H9 (cell line): ENCODE measurements at regions not wholly inside any gene's neighbourhood (a gene's known extent, or its start where the extent isn't known, plus 50 kb on each side); places are given as distances from the start of the nearest gene placed in this dataset.
A peak's percentile ranks its signal among the peaks of the same experiment; 100 is the strongest.

ENCODE experiments used
- DNase-seq: peaks from one replicate; pipeline ENCODE4 v3.0.0-alpha.2; 2017
- H2AFZ ChIP-seq: one replicate; pipeline ENCODE4 v1.6.1; 2013; ENCODE audit warnings: mild to moderate bottlenecking, low read length, control low read depth, moderate library complexity
- H2AK5ac ChIP-seq: 2 replicates; pipeline ENCODE4 v1.6.1; 2013; ENCODE audit warnings: low read length, control low read depth, mixed read lengths; ENCODE audit not compliant: insufficient read length
- H2BK120ac ChIP-seq: one replicate; pipeline ENCODE4 v1.6.1; 2013; ENCODE audit warnings: low read depth, mild to moderate bottlenecking, low read length, control low read depth, inconsistent platforms; ENCODE audit not compliant: poor library complexity, severe bottlenecking
- H2BK12ac ChIP-seq: 2 replicates; pipeline ENCODE4 v1.6.1; 2013; ENCODE audit warnings: low read length, control low read depth, mixed read lengths, low read depth; ENCODE audit not compliant: insufficient read length
- H2BK15ac ChIP-seq: 2 replicates; pipeline ENCODE4 v1.6.1; 2013; ENCODE audit warnings: low read depth, low read length, control low read depth
- H2BK20ac ChIP-seq: one replicate; pipeline ENCODE4 v1.6.1; 2013; ENCODE audit warnings: low read depth, mild to moderate bottlenecking, low read length, control low read depth, inconsistent platforms; ENCODE audit not compliant: poor library complexity, severe bottlenecking
- H2BK5ac ChIP-seq: 2 replicates; pipeline ENCODE4 v1.6.1; 2013; ENCODE audit warnings: low read length, control low read depth, mixed read lengths; ENCODE audit not compliant: insufficient read length
- H3K14ac ChIP-seq: 2 replicates; pipeline ENCODE4 v1.6.1; 2013; ENCODE audit warnings: low read length, control low read depth; ENCODE audit not compliant: insufficient read depth
- H3K18ac ChIP-seq: 2 replicates; pipeline ENCODE4 v1.6.1; 2013; ENCODE audit warnings: low read depth, mild to moderate bottlenecking, mixed read lengths, low read length, control low read depth; ENCODE audit not compliant: insufficient read length
- H3K23ac ChIP-seq: 2 replicates; pipeline ENCODE4 v1.6.1; 2013; ENCODE audit warnings: low read length, control low read depth, mixed read lengths, low read depth; ENCODE audit not compliant: insufficient read length
- H3K23me2 ChIP-seq: 2 replicates; pipeline ENCODE4 v1.6.1; 2013; ENCODE audit warnings: low read depth, mild to moderate bottlenecking, mixed read lengths, low read length, control low read depth; ENCODE audit not compliant: insufficient read length, poor library complexity, severe bottlenecking
- H3K27ac ChIP-seq: 2 replicates; pipeline ENCODE4 v1.5.1; 2013; ENCODE audit warnings: low read length, control low read depth, mixed read lengths, low read depth; ENCODE audit not compliant: insufficient read length
- H3K27me3 ChIP-seq: 2 replicates; pipeline ENCODE4 v1.6.1; 2013; ENCODE audit warnings: low read length, control low read depth, inconsistent platforms; ENCODE audit not compliant: insufficient read depth
- H3K4ac ChIP-seq: 2 replicates; pipeline ENCODE4 v1.6.1; 2013; ENCODE audit warnings: low read depth, mild to moderate bottlenecking, control low read depth, inconsistent platforms, low read length, moderate library complexity
- H3K4me1 ChIP-seq: 2 replicates; pipeline ENCODE4 v1.6.1; 2013; ENCODE audit warnings: low read length, control low read depth, inconsistent platforms; ENCODE audit not compliant: insufficient read depth
- H3K4me2 ChIP-seq: 2 replicates; pipeline ENCODE4 v1.6.1; 2013; ENCODE audit warnings: low read length, control low read depth, mixed read lengths; ENCODE audit not compliant: insufficient read length, insufficient read depth
- H3K56ac ChIP-seq: 2 replicates; pipeline ENCODE4 v1.6.1; 2013; ENCODE audit warnings: low read depth, mild to moderate bottlenecking, mixed read lengths, low read length, control low read depth; ENCODE audit not compliant: insufficient read length
- H3K79me1 ChIP-seq: 2 replicates; pipeline ENCODE4 v1.6.1; 2013; ENCODE audit warnings: low read depth, mild to moderate bottlenecking, moderate library complexity, low read length, control low read depth, inconsistent platforms; ENCODE audit not compliant: insufficient read depth, poor library complexity, severe bottlenecking
- H3K79me2 ChIP-seq: 2 replicates; pipeline ENCODE4 v1.6.1; 2013; ENCODE audit warnings: low read length, control low read depth, inconsistent platforms; ENCODE audit not compliant: insufficient read depth
- H3K9ac ChIP-seq: 2 replicates; pipeline ENCODE4 v1.6.1; 2013; ENCODE audit warnings: low read length, control low read depth, mixed read lengths; ENCODE audit not compliant: insufficient read length; ENCODE audit errors: extremely low read depth
- H3K9me3 ChIP-seq: one replicate; pipeline ENCODE4 v1.6.1; 2013; ENCODE audit warnings: low read depth, low read length, inconsistent platforms; ENCODE audit not compliant: control insufficient read depth
- H3T11ph ChIP-seq: one replicate; pipeline ENCODE4 v1.6.1; 2013; ENCODE audit warnings: mild to moderate bottlenecking, low read length, control low read depth, inconsistent platforms
- H4K20me1 ChIP-seq: one replicate; pipeline ENCODE4 v1.6.1; 2013; ENCODE audit not compliant: control insufficient read depth, insufficient read length, insufficient read depth
- H4K5ac ChIP-seq: 2 replicates; pipeline ENCODE4 v1.6.1; 2013; ENCODE audit warnings: low read depth, mild to moderate bottlenecking, mixed read lengths, low read length, control low read depth; ENCODE audit not compliant: insufficient read length
- H4K8ac ChIP-seq: replicated peaks from 2 replicates; pipeline ENCODE4 v1.6.1; 2013; ENCODE audit warnings: low read length, control low read depth, mixed read lengths, low read depth; ENCODE audit not compliant: insufficient read length
- H4K91ac ChIP-seq: 2 replicates; pipeline ENCODE4 v1.6.1; 2013; ENCODE audit warnings: low read depth, mild to moderate bottlenecking, moderate library complexity, mixed read lengths, low read length, control low read depth; ENCODE audit not compliant: insufficient read length
- H3K27ac Mint-ChIP-seq, 3 experiments: 2 replicates in 2 of 3; 3 replicates in 1 of 3; pipeline ENCODE4 v1.8.0; 2020 to 2021; ENCODE audit warnings: mixed read lengths in 3 of 3, mild to moderate bottlenecking in 1 of 3, moderate library complexity in 1 of 3
- H3K27me3 Mint-ChIP-seq: 2 replicates; pipeline ENCODE4 v1.8.0; 2021; ENCODE audit warnings: low read depth, mild to moderate bottlenecking, moderate library complexity, mixed read lengths
- H3K36me3 Mint-ChIP-seq, 3 experiments: 2 replicates in 2 of 3; 3 replicates in 1 of 3; pipeline ENCODE4 v1.8.0; 2020 to 2021; ENCODE audit warnings: low read depth in 3 of 3, mixed read lengths in 3 of 3; ENCODE audit not compliant: insufficient read depth in 1 of 3
- H3K4me1 Mint-ChIP-seq, 2 experiments: 2 replicates each; pipeline ENCODE4 v1.8.0; 2020; ENCODE audit warnings: mixed read lengths in 2 of 2
- H3K4me3 Mint-ChIP-seq, 2 experiments: 2 replicates in 1 of 2; 3 replicates in 1 of 2; pipeline ENCODE4 v1.8.0; 2020 to 2021; ENCODE audit warnings: mild to moderate bottlenecking in 2 of 2, mixed read lengths in 2 of 2, moderate library complexity in 1 of 2
- H3K9me3 Mint-ChIP-seq, 2 experiments: 2 replicates in 1 of 2; 3 replicates in 1 of 2; pipeline ENCODE4 v1.8.0; 2020; ENCODE audit warnings: mild to moderate bottlenecking in 2 of 2, mixed read lengths in 2 of 2, moderate library complexity in 1 of 2
- CTCF ChIP-seq: fragments of 200-600 bp; sonication (generic); conservative IDR thresholded peaks from 3 replicates; pipeline ENCODE4 v1.8.0; 2021; ENCODE audit warnings: antibody characterized with exemption, mild to moderate bottlenecking
- WGBS: extraction: QIAGEN DNeasy Blood & Tissue Kit; methylation state at CpG from one replicate; pipeline ENCODE4 v1.1.7; 2013; ENCODE audit warnings: missing lambda C conversion rate, low lambda C conversion rate, mixed read lengths; ENCODE audit not compliant: insufficient read length; ENCODE audit errors: extremely low coverage; 5-methylcytosine and 5-hydroxymethylcytosine counted together

- H3K56ac ChIP-seq = no peak overlapping the region
- H4K20me1 ChIP-seq = no peaks in the 10 kb centered on the region
- peak overlapping the region in 1 of 3 experiments; percentile 25; a peak in 1 of 7 replicates for H3K27ac Mint-ChIP-seq
- no peaks in the 10 kb centered on the region for H3K23me2 ChIP-seq
- no peaks in the 10 kb centered on the region for H3K79me2 ChIP-seq
- no peak for DNase-seq
- H3K9ac ChIP-seq = no peak overlapping the region
- WGBS = no CpG with 5 or more reads among the region's 1 CpG
- H3K36me3 Mint-ChIP-seq = no peaks in the 10 kb centered on the region
- no peak overlapping the region for H3K27ac ChIP-seq
- H4K91ac ChIP-seq = no peak overlapping the region
- no peak overlapping the region for H4K5ac ChIP-seq
- no peak overlapping the region for H3K4me2 ChIP-seq
- no peaks in the 10 kb centered on the region for H3K27me3 ChIP-seq
- no peaks in the 10 kb centered on the region for H3K9me3 Mint-ChIP-seq
- no peak overlapping the region for H3K4ac ChIP-seq
- H3K79me1 ChIP-seq = no peaks in the 10 kb centered on the region
- no peak overlapping the region for H2BK12ac ChIP-seq
- no peak overlapping the region for H3K23ac ChIP-seq
- no peak overlapping the region for H3T11ph ChIP-seq
- no peak overlapping the region for H4K8ac ChIP-seq
- no peak overlapping the region for H2BK120ac ChIP-seq
- H2BK15ac ChIP-seq = no peak overlapping the region
- no peak overlapping the region for H2AFZ ChIP-seq
- no peaks in the 10 kb centered on the region for H3K4me1 ChIP-seq
- H3K18ac ChIP-seq = no peak overlapping the region
- no peak overlapping the region for H2BK5ac ChIP-seq
- H3K4me1 Mint-ChIP-seq = no peaks in the 10 kb centered on the region
- no peak overlapping the region for H3K14ac ChIP-seq
- no peaks in the 10 kb centered on the region for H3K9me3 ChIP-seq
- no peak overlapping the region for H3K4me3 Mint-ChIP-seq
- H2AK5ac ChIP-seq = no peak overlapping the region
- no peak overlapping the region for H2BK20ac ChIP-seq
- no peaks in the 10 kb centered on the region for H3K27me3 Mint-ChIP-seq
- no peak for TF ChIP-seq CTCF
These were observed 59.9 kb upstream of the SOX4 start for GRCh38 chr6:21533678-21534077.
